IPS-18c (cell line): ENCODE measurements at regions not wholly inside any gene's neighbourhood (a gene's known extent, or its start where the extent isn't known, plus 50 kb on each side); places are given as distances from the start of the nearest gene placed in this dataset.
"Not testable (repeated sequence)": the region's sequence is repeated elsewhere in the genome, so short reads cannot be mapped to it uniquely, and the experiment has no call there.

ENCODE experiments used
- H3K4me3 ChIP-seq: 2 replicates; pipeline ENCODE4 v1.7.0; 2013; ENCODE audit warnings: low read depth, mild to moderate bottlenecking, low read length, moderate library complexity; ENCODE audit not compliant: insufficient read depth
- H3K9me3 ChIP-seq: one replicate; pipeline ENCODE4 v1.6.1; 2013; ENCODE audit warnings: mild to moderate bottlenecking, low read length, moderate library complexity; ENCODE audit not compliant: control insufficient read depth, insufficient read depth

- Histone ChIP-seq H3K9me3 (no peaks in the 10 kb centered on the region), H3K4me3 (no peak overlapping the region)
Observed at GRCh38 chr17:52470553-52470952, 312.0 kb upstream of the CA10 start.

GRCh38 chr17:52465407-52465806 lies 306.9 kb upstream of the CA10 start:
- H3K9me3 ChIP-seq, result peaks cover 3% of the 10 kb centered on the region
- no peak overlapping the region for H3K4me3 ChIP-seq

- Histone ChIP-seq H3K4me3 (no peak overlapping the region), H3K9me3 (no peaks in the 10 kb centered on the region)
Observed at GRCh38 chr17:52451294-52451861, 292.9 kb upstream of the CA10 start.

DNA sequence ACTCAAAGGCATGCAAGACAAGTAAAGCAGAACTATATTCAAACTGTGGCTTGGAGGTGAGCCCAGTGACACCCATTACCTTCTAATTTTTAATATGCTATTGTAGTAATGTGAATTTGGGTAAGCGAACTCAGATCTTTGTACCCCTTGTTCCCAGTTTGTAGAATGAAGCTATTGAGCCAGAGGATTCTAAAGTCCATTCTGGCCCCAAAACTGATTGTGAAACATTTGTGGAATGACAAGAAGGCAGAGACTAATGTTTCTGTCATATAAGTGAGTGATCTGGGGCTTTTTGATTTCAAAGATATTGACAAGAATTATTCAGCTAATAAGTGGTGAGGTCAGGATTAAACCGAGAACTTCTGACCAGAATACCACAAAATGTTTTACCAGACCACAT lies 283.8 kb upstream of the CA10 start:
- no peak overlapping the region for H3K4me3 ChIP-seq
- H3K9me3 ChIP-seq, result no peaks in the 10 kb centered on the region

- H3K4me3 ChIP-seq, result no peak overlapping the region
Observed at GRCh38 chr17:52420555-52421078, 262.1 kb upstream of the CA10 start.

DNA sequence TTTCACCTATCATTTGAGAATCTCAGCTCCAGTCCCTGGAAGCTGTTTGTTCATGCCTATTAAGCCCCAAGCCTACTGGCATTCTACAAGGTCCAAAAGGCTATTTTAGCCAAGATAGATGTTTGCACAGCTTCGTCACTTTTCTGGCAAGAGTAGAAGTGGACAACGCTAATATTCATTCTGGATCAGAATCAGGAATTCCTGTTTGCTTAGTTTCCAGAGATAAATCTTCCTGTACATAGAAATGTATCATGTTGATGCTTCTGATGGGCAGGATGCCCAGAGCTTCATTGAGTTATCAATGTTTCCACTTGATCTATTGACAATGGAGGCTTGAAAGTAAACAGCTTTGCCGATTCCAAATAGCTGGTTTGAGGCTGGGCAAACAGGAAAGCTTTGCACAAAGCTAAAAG lies 260.7 kb upstream of the CA10 start:
- H3K4me3 ChIP-seq, result no peak overlapping the region
- no peaks in the 10 kb centered on the region for H3K9me3 ChIP-seq

More at GRCh38 chr17:52420555-52421078, 262.1 kb upstream of the CA10 start:
- no peaks in the 10 kb centered on the region for H3K9me3 ChIP-seq

DNA sequence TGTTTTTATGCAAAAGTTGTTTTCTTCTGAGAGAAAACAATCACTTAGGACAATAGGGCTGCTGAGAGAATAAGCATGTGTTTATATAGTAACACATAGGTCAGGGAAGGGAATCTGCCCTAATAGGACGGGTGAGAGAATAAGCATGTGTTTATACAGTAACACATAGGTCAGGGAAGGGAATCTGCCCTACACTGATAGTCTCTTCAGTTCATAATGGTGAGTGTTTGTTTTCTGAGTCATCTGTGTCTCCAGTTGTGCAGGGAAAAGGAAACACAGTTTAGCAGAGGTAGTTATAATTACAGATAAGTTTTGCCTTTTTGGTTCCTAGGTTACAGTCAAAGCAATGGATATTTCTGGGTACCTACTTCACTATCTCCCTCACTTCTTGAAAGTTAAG lies 252.3 kb upstream of the CA10 start:
- Histone ChIP-seq H3K9me3 (peaks cover 2% of the 10 kb centered on the region), H3K4me3 (no peak overlapping the region)

DNA sequence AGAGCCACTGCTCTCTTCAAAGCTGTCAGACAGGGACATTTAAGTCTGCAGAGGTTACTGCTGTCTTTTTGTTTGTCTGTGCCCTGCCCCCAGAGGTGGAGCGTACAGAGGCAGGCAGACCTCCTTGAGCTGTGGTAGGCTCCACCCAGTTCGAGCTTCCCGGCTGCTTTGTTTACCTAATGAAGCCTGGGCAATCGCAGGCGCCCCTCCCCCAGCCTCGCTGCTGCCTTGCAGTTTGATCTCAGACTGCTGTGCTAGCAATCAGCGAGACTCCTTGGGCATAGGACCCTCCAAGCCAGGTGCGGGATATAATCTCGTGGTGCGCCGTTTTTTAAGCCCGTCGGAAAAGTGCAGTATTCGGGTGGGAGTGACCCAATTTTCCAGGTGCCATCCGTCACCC lies 250.7 kb upstream of the CA10 start:
- H3K4me3 ChIP-seq, H3K9me3 ChIP-seq: not testable (repeated sequence)

DNA sequence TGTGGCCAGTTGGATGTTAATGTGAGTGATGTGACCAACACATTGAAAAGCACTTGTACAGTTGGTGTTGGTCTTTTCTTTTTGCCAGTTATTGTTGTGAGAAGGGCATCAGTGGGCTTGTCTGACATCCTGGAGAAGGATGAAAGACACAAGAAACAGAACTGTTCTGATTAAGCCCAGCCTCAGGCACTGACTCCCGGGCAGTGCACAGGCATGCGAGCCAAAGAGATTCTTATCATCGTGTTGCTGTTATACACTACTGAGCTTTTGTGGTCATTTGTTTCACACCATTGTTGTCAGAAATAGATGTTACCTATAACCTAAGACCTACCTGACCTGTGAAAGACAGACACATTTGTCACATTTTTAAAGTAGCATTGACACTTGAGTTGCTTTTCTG lies 236.8 kb upstream of the CA10 start:
- no peaks in the 10 kb centered on the region for H3K9me3 ChIP-seq
- no peak overlapping the region for H3K4me3 ChIP-seq

- Histone ChIP-seq H3K9me3 (no peaks in the 10 kb centered on the region), H3K4me3 (no peak overlapping the region)
Observed at GRCh38 chr17:52390422-52390821, 231.9 kb upstream of the CA10 start.

- no peaks in the 10 kb centered on the region for H3K9me3 ChIP-seq
- no peak overlapping the region for H3K4me3 ChIP-seq
Observed at GRCh38 chr17:52389632-52390031, 231.1 kb upstream of the CA10 start.

GRCh38 chr17:52388941-52389340 lies 230.4 kb upstream of the CA10 start:
- no peak overlapping the region for H3K4me3 ChIP-seq
- no peaks in the 10 kb centered on the region for H3K9me3 ChIP-seq

DNA sequence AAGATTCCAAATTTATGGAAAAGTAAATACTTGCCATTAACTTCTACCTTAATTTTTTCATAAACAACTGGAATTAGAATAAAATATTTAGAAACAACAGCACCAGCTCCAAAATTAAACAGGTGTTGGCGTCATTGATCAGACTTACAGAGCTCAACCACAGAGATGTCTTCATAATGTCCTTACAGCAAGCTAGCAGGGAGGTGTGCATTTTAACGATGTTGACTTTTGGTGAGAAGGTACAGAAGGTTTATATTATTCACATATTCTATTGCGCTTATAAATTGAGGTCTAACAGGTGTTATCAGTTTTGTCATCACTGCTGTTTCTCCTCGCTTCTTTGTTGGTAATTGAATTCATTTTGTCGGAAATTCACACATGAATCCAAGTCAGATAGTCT lies 226.2 kb upstream of the CA10 start:
- no peaks in the 10 kb centered on the region for H3K9me3 ChIP-seq
- no peak overlapping the region for H3K4me3 ChIP-seq

DNA sequence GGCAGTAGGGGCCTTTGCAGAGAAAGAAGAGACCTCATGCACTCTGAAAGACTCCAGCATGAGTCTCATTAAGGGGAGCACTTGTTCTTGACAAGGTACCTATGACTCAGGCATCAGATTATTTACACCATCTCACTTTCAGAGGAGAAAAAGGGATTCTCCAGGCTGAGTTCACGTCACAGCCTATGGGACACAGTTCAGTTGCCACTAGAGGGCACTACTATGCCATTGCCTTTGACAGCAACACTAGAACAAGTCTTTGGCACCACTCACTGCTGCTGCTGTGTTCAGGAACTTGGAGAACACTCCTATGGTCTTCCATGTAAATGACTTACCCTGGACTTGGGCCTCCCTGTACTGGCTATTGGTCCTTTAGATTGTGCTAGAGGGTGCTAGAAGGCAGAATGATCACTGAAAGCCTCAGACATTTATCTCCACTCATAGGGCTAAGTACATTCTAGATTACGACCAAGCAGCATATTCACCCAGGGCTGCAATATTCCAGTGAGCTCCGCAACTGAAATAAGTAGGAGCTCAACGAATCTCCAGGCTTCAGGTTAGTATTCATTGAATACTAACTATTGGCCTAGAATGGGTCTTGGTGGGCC lies 225.1 kb upstream of the CA10 start:
- Histone ChIP-seq H3K9me3 (no peaks in the 10 kb centered on the region), H3K4me3 (no peak overlapping the region)

DNA sequence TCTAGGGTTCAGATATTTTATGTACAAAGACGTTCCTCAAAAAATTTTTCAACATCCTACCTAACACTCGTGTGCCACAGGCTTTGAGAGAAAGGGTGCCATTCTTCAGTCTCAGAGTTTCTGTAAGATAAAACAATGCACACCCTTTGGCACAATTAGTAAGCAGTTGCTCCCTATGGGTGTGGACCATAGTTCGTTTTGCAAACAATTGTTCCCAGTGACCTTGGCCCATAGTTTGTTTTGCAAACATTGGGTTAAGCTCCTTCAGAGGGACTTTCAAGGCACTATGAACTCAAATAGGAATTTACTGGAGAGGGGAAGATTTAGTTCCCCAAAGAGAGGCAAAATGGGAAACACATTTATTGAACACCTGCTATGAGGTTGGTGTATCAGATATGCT lies 220.3 kb upstream of the CA10 start:
- H3K9me3 ChIP-seq, result no peaks in the 10 kb centered on the region

DNA sequence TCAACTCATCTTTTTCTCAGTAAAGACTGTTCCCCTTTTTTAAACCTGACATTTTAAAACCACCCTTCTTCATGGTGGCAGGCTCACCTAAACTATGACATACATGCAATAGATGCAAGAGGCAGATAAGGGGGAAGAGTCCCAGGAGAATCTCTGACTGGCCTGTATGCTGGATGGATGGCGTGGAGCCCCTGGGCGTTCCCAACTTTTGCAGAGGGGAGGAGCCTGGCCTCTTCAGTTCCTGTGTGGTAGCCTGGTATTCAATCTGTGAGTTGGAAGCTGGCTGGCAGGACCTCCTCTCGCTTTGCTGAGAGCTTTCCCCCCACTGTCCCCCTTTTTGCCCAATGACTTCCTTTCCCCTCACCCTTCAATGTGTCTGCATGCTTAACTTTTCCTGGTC lies 217.6 kb upstream of the CA10 start:
- H3K9me3 ChIP-seq, result no peaks in the 10 kb centered on the region
- H3K4me3 ChIP-seq, result no peak overlapping the region

More for the DNA sequence above, 220.3 kb upstream of the CA10 start:
- no peak overlapping the region for H3K4me3 ChIP-seq

DNA sequence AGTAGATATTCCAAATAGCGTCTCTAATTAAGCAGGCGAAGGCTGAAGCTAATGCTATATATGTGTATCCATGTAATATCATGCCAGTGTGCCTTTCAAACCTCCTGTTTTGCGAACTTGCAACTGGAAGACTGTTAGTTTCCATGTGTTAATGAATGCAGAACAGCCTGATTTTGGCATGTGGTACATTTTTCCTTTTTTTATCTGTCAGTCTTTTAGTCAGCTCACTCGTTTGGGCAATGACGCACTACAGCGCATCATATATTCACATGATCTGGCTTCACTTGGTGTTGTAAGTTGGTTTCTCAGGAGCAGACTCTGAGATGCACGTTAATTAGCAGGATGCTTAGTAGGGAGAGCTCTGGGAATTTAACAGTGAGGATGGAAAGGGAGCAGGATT lies 210.4 kb upstream of the CA10 start:
- H3K9me3 ChIP-seq, result no peaks in the 10 kb centered on the region
- H3K4me3 ChIP-seq, result no peak overlapping the region

GRCh38 chr17:52357854-52358253 lies 199.3 kb upstream of the CA10 start:
- no peaks in the 10 kb centered on the region for H3K9me3 ChIP-seq
- no peak overlapping the region for H3K4me3 ChIP-seq

GRCh38 chr17:52336796-52337195 lies 178.3 kb upstream of the CA10 start:
- H3K4me3 ChIP-seq, result no peak overlapping the region
- peaks cover 2% of the 10 kb centered on the region for H3K9me3 ChIP-seq
